NCI-H82 (cell line): ENCODE measurements at regions not wholly inside any gene's neighbourhood (a gene's known extent, or its start where the extent isn't known, plus 50 kb on each side); places are given as distances from the start of the nearest gene placed in this dataset.
"Not testable (repeated sequence)": the region's sequence is repeated elsewhere in the genome, so short reads cannot be mapped to it uniquely, and the experiment has no call there.

ENCODE experiments used
- DNase-seq: peaks from one replicate; lab custom pipeline; 2025; lab: John Stamatoyannopoulos, UW

DNA sequence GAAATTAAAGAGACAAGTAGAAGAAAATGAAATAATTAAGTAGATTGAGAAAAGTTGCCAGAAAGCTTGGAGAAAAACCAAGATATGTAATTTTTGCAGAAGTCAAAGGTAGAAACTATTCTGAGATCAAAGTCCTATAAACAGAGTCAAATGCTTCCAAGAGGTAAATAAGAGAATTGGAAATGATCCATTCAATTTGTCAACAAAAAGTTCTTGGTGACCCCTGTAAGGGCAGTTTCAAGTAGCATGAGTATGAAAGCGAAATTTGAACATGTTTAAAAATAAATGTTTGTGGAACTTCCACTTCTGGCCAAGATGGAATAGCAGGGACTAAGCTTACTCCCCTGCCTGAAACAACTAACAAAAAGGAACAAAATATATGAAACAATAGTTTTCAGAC lies 562.0 kb downstream of the SMARCA1 start:
- DNase-seq: no peak

DNA sequence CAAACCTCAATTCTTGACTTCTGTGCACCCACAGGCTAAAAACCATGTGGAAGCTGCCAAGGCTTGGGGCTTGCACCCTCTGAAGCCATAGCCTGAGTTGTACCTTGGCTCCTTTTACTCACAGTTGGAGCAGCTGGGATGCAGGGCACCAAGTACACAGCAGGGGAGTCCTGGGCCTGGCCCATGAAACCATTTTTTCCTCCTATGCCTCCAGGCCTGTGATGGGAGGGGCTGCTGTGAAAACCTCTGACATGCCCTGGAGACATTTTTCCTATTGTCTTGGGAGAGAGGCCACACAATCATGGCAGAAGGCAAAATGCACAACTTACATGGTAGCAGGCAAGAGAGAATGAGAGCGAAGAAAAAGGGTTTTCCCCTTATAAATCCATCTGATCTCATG lies 568.6 kb downstream of the SMARCA1 start:
- DNase-seq: not testable (repeated sequence)

- DNase-seq: no peak
These were observed 592.2 kb downstream of the SMARCA1 start for GRCh38 chrX:128931071-128931470.

DNA sequence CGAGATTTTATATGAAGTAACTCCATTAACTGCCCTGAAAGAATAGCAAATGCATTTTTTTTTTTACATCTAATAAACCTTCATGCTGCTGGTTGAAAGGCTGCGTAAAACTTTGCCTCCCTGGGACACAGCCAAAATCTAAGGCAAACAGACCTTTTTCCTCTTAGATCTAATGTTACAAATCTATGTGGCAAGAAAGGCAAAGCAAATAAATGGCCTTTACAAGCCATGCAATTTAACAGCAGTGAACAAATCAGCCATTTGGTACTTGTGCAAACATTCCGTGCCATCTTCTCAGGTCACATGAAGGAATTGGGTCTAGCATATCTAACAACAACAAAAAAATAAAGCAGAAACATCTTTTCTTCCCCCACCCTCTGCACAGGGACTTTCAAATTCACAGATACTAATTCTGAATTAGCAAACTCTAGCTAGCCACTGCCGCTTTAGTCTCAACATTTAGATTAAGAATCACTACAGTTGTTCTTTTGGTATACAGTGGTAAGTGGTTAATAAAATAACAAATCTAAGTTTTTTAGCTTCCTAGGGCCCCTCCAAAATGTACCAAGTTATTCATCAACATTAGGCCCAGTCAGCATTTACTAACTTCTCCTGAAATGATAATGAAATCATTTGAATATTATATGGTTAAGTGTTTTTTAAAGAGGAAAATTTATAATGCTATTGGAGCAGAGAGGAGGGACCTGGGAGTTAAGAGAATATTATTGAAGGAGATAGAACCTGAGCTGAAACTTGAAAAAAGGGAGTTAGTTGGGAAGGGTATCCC lies 593.8 kb downstream of the SMARCA1 start:
- no peak for DNase-seq

GRCh38 chrX:128928636-128929035 lies 594.7 kb downstream of the SMARCA1 start:
- DNase-seq: peak; percentile 2

DNA sequence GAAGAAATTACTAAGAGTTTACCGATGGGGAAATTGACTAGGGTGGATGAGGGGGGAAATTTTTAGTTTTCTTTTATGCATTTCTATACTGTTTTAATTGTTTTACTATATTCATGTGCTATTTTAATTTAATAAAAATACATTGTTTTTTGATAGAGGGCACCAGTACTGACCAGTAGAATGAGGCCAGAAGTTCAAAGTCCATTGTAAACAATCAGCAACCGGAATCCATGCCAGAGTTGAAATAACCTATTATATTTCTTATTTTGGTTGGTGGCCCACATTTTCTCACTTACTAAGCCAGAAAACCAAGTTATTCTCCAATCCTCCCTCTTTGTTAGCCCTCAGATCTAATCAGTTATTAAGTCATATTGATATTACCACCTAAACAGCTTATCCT lies 595.9 kb downstream of the SMARCA1 start:
- no peak for DNase-seq

DNA sequence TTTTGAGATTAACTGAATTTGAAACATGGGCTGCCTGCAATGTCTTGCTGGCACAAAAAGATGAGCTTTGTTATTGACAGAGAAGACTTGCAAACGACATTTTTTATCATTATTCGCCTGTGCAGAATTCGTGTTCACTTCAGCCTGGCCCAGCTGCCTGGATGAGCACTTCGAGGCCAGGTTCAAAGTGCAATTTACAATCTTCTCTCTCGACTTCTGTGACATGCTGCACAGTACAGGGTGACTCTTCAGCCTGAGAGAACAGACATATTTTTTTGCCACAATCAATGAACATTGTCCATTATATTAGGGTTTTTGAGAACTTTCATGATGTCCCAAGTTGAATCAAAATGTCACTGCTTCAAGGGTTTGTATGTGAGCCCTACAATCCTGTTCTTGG lies 616.5 kb downstream of the SMARCA1 start:
- DNase-seq: no peak

- DNase-seq: no peak
These were observed 622.3 kb downstream of the SMARCA1 start for GRCh38 chrX:128901018-128901417.

DNA sequence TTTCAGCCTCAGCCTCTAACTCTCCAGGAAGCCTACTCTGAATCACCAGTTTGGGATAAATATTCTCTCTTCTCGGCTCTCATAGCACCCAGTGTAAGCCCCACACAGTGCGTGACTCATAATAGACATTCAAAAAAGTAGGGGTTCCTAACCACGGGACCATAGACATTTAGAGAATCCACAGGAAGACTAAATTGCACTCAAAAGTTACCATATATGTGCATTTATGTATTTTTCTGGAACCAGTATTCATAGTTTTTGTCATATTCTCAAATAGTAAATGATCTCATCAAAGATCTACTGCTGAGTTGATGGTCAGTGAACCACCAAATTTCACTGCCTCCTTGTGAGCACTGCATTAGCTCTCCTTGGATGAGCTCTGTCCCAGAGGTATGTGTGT lies 625.7 kb downstream of the SMARCA1 start:
- no peak for DNase-seq

GRCh38 chrX:128891554-128891953 lies 631.7 kb downstream of the SMARCA1 start:
- no peak for DNase-seq

DNA sequence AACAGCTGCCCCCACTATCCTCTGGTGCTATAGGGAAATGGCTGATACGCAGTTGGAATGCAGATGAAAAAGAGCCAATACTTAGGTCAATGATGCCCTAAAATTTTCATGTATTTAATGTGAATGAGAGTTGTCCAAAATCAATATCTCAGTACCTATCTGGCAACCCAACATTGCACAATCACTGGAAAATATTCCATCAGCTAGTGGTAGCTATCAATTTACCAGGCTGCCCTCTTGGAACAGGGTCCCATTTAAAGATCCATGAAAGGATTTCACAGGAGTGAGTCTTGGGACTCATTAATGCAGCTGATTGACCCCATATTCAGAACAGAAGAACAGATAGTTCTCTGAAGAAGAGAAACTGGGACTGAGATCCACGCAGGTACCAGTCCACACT lies 638.9 kb downstream of the SMARCA1 start:
- DNase-seq: no peak

GRCh38 chrX:128883650-128884049 lies 639.6 kb downstream of the SMARCA1 start:
- DNase-seq: no peak

- DNase-seq: no peak
These were observed 652.9 kb downstream of the SMARCA1 start for GRCh38 chrX:128870361-128870760.

- no peak for DNase-seq
These were observed 660.7 kb downstream of the SMARCA1 start for GRCh38 chrX:128862557-128862956.

- peak; percentile 54 for DNase-seq
These were observed 674.9 kb downstream of the SMARCA1 start for GRCh38 chrX:128848374-128848773.

DNA sequence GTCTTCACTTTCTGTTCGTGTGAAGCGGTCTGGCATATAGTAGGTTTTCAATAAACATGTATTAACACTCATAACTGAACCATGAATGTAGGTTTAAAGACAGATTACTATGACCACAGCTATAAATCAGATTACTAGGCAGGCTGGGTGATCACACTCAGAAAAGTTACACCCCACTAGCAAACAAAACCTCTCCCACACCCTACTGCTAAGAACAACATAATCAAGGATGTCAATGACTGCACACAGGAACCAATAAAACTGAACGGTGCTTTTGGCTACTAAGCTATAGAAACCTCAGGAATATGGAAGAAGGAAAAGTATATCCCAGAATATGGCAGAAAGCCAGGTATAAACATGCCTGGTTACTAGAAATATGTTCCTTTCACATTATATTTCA lies 676.9 kb downstream of the SMARCA1 start:
- no peak for DNase-seq

GRCh38 chrX:128818690-128819089 lies 704.6 kb downstream of the SMARCA1 start:
- no peak for DNase-seq

DNA sequence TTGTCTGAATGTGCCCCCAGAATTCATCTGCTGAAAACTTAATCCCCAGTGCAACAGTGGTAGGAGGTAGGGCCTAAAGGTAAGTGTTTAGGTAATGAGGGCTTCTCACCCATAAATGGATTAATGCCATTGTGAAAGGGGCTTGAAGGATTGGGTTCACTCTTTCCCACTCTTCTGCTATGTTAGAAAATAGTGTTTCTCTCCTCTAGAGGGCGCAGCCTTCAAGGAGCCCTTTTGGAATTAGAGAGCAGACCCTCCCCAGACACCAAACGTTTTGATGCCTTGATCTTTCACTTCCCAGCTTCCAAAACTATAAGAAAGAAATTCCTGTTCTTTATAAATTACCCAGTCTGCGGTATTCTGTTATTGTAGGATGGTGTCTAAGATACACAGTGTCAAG lies 706.4 kb downstream of the SMARCA1 start:
- DNase-seq: peak; percentile 85

- DNase-seq: no peak
These were observed 715.9 kb downstream of the SMARCA1 start for GRCh38 chrX:128807367-128807766.

GRCh38 chrX:128805236-128805635 lies 718.1 kb downstream of the SMARCA1 start:
- DNase-seq: no peak

GRCh38 chrX:128804828-128805227 lies 718.5 kb downstream of the SMARCA1 start:
- no peak for DNase-seq

- DNase-seq: peak; percentile 52
These were observed 723.2 kb downstream of the SMARCA1 start for GRCh38 chrX:128800138-128800537.

DNA sequence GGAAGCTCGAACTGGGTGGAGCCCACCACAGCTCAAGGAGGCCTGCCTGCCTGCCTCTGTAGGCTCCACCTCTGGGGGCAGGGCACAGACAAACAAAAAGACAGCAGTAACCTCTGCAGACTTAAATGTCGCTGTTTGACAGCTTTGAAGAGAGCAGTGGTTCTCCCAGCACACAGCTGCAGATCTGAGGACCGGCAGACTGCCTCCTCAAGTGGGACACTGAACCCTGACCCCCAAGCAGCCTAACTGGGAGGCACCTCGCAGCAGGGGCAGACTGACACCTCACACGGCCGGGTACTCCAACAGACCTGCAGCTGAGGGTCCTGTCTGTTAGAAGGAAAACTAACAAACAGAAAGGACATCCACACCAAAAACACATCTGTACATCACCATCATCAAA lies 730.9 kb upstream of the ACTRT1 start:
- DNase-seq: not testable (repeated sequence)

GRCh38 chrX:128781506-128781905 lies 729.3 kb upstream of the ACTRT1 start:
- DNase-seq: peak; percentile 86
